ENCODE measurements at regions not wholly inside any gene's neighbourhood (a gene's known extent, or its start where the extent isn't known, plus 50 kb on each side); places are given as distances from the start of the nearest gene placed in this dataset.

- WGBS, 2 donors = 76 to 91% methylated on average over 1 of the region's 1 CpG
- no peaks in the 10 kb centered on the region for H3K36me3 ChIP-seq (ENCODE audit: control insufficient read depth in 4 of 4, insufficient read depth in 4 of 4, low read length in 4 of 4)
- H3K4me1 ChIP-seq (ENCODE audit: control insufficient read depth in 5 of 5, insufficient read depth in 5 of 5, low read length in 5 of 5) = peaks cover 0 to 13% (median 0%) of the 10 kb centered on the region in 5 donors
- DNase-seq (no peak), ATAC-seq (ENCODE audit: insufficient read depth, low FRiP score) (no peak)
- TF ChIP-seq CTCF (IDR thresholded peaks at IDR 0.05; ENCODE audit: control extremely low read depth, extremely low read depth) = no peak
- no peaks in the 10 kb centered on the region for H3K9me3 ChIP-seq (ENCODE audit: control insufficient read depth in 4 of 4, insufficient read depth in 3 of 4, low read length in 3 of 4)
- H3K27ac ChIP-seq (ENCODE audit: low read depth in 1 of 2, low read length in 1 of 2) = no peak overlapping the region
- H3K27me3 ChIP-seq (ENCODE audit: control insufficient read depth in 3 of 3, insufficient read depth in 3 of 3, low read length in 2 of 3) = no peaks in the 10 kb centered on the region
- H3K4me3 ChIP-seq = no peak overlapping the region
- no peak overlapping the region for H3K9ac ChIP-seq (ENCODE audit: insufficient read depth in 1 of 2, low read length in 2 of 2)
Measured at GRCh38 chr3:102605153-102605552, 170.3 kb downstream of the ZPLD1 start.

- no peak for TF ChIP-seq CTCF (IDR thresholded peaks at IDR 0.05; ENCODE audit: control extremely low read depth, extremely low read depth)
- H3K36me3 ChIP-seq (ENCODE audit: control insufficient read depth in 4 of 4, insufficient read depth in 4 of 4, low read length in 4 of 4) = no peaks in the 10 kb centered on the region
- no peak overlapping the region for H3K4me3 ChIP-seq
- no peaks in the 10 kb centered on the region for H3K27me3 ChIP-seq (ENCODE audit: control insufficient read depth in 3 of 3, insufficient read depth in 3 of 3, low read length in 2 of 3)
- ATAC-seq (ENCODE audit: insufficient read depth, low FRiP score) (no peak), DNase-seq (no peak)
- 70 to 72% methylated on average over 2 of the region's 2 CpGs for WGBS, 2 donors
- no peak overlapping the region for H3K27ac ChIP-seq (ENCODE audit: low read depth in 1 of 2, low read length in 1 of 2)
- no peaks in the 10 kb centered on the region for H3K4me1 ChIP-seq (ENCODE audit: control insufficient read depth in 5 of 5, insufficient read depth in 5 of 5, low read length in 5 of 5)
- H3K9ac ChIP-seq (ENCODE audit: insufficient read depth in 1 of 2, low read length in 2 of 2) = no peak overlapping the region
- H3K9me3 ChIP-seq (ENCODE audit: control insufficient read depth in 4 of 4, insufficient read depth in 3 of 4, low read length in 3 of 4) = no peaks in the 10 kb centered on the region
Measured at GRCh38 chr3:102608875-102609274, 174.1 kb downstream of the ZPLD1 start.

- Histone ChIP-seq H3K4me1 (ENCODE audit: control insufficient read depth in 5 of 5, insufficient read depth in 5 of 5, low read length in 5 of 5) (peaks cover 0 to 12% (median 0%) of the 10 kb centered on the region in 5 donors), H3K9me3 (ENCODE audit: control insufficient read depth in 4 of 4, insufficient read depth in 3 of 4, low read length in 3 of 4) (peaks cover 0 to 6% (median 0%) of the 10 kb centered on the region in 4 donors), H3K9ac (ENCODE audit: insufficient read depth in 1 of 2, low read length in 2 of 2) (no peak overlapping the region), H3K27me3 (ENCODE audit: control insufficient read depth in 3 of 3, insufficient read depth in 3 of 3, low read length in 2 of 3) (no peaks in the 10 kb centered on the region), H3K27ac (ENCODE audit: low read depth in 1 of 2, low read length in 1 of 2) (no peak overlapping the region), H3K36me3 (ENCODE audit: control insufficient read depth in 4 of 4, insufficient read depth in 4 of 4, low read length in 4 of 4) (no peaks in the 10 kb centered on the region), H3K4me3 (no peak overlapping the region)
- 84 to 87% methylated on average over 2 of the region's 2 CpGs for WGBS, 2 donors
- DNase-seq = no peak
- no peak for TF ChIP-seq CTCF (IDR thresholded peaks at IDR 0.05; ENCODE audit: control extremely low read depth, extremely low read depth)
- no peak for ATAC-seq (ENCODE audit: insufficient read depth, low FRiP score)
Measured at GRCh38 chr3:102614021-102614569, 179.3 kb downstream of the ZPLD1 start.

- H3K4me3 ChIP-seq = no peak overlapping the region
- 31 to 41% methylated on average over 2 of the region's 2 CpGs for WGBS, 2 donors
Measured at GRCh38 chr3:102614585-102614984, 179.8 kb downstream of the ZPLD1 start.

More at GRCh38 chr3:102614585-102614984, 179.8 kb downstream of the ZPLD1 start:
- Histone ChIP-seq H3K36me3 (ENCODE audit: control insufficient read depth in 4 of 4, insufficient read depth in 4 of 4, low read length in 4 of 4) (no peaks in the 10 kb centered on the region), H3K27me3 (ENCODE audit: control insufficient read depth in 3 of 3, insufficient read depth in 3 of 3, low read length in 2 of 3) (no peaks in the 10 kb centered on the region), H3K9me3 (ENCODE audit: control insufficient read depth in 4 of 4, insufficient read depth in 3 of 4, low read length in 3 of 4) (peaks cover 0 to 6% (median 0%) of the 10 kb centered on the region in 4 donors), H3K9ac (ENCODE audit: insufficient read depth in 1 of 2, low read length in 2 of 2) (no peak overlapping the region), H3K27ac (ENCODE audit: low read depth in 1 of 2, low read length in 1 of 2) (no peak overlapping the region), H3K4me1 (ENCODE audit: control insufficient read depth in 5 of 5, insufficient read depth in 5 of 5, low read length in 5 of 5) (peaks cover 0 to 12% (median 0%) of the 10 kb centered on the region in 5 donors)
- no peak for TF ChIP-seq CTCF (IDR thresholded peaks at IDR 0.05; ENCODE audit: control extremely low read depth, extremely low read depth)
- peak in 2 of 3 donors; percentile 64 to 87 for DNase-seq
- no peak for ATAC-seq (ENCODE audit: insufficient read depth, low FRiP score)

Measured in lung (tissue), 11 donors.